AG04450 (cell line): ENCODE measurements at regions not wholly inside any gene's neighbourhood (a gene's known extent, or its start where the extent isn't known, plus 50 kb on each side); places are given as distances from the start of the nearest gene placed in this dataset.

Experiments
- CTCF ChIA-PET: fragments of 300-600, 350-600 bp; formaldehyde crosslinking; extraction: SDS; loops from one replicate; lab custom pipeline; 2022; ENCODE audit warnings: antibody characterized with exemption, inconsistent platforms; lab: Charles Lee
- POLR2A ChIA-PET: fragments of 350-600 bp; formaldehyde crosslinking; extraction: SDS; loops from one replicate; lab custom pipeline; 2021; ENCODE audit warnings: antibody characterized with exemption, inconsistent platforms; lab: Yijun Ruan, JAX
- DNase-seq: peaks from one replicate; pipeline ENCODE4 v3.0.0-alpha.2; 2011; ENCODE audit warnings: low read depth, low spot score
- H3K27ac ChIP-seq: one replicate; pipeline ENCODE4 v1.5.1; 2012; ENCODE audit warnings: low read depth, low read length, control low read depth
- H3K27me3 ChIP-seq: one replicate; pipeline ENCODE4 v1.6.0; 2012; ENCODE audit warnings: low read length; ENCODE audit not compliant: control insufficient read depth, insufficient read depth
- H3K4me3 ChIP-seq: 2 replicates; pipeline ENCODE4 v1.5.1; 2011; ENCODE audit warnings: mild to moderate bottlenecking, low read depth, low read length, control low read depth
- H3K9me3 ChIP-seq: 2 replicates; pipeline ENCODE4 v1.5.1; 2012; ENCODE audit warnings: low read length; ENCODE audit not compliant: control insufficient read depth, insufficient read depth
- CTCF ChIP-seq: IDR thresholded peaks from 2 replicates; pipeline ENCODE4 v1.5.1; 2011; ENCODE audit warnings: low read depth, low read length, control low read depth, inconsistent platforms

DNA sequence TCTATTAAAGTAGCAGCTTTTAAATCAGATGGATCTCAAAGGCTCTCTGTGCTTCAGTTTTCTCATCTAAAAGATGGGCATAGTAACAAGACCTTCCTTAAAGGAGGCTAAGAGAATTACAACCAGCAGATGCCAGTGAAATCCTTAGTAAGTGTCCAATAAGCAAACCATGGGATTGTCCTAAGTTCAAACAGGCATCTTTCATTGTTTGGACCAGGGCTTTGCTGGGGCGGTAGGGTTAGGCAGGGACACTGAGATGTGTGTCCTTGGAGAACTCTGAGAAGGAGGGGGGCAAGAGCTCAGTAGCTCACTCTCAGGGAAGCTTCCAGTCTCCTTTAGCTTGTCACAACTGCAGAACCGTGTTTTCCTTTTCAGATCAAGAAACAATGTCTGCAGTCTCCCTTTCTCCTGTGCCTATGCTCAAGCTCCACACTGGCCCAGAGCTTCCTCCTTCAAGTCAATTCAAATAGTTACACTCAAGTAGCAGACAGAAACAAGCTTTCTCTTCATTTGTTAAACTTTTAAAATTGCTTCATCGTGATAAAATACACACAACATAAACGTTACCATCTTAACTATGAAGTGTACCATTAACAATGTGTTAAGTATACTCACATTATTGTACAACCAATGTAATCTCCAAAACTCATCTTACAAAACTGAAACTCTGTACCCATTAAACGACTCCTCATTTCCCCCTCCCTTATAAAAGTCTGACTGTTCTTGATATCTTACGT is 216.2 kb downstream of the PIK3R1 start:
- H3K9me3 ChIP-seq = peaks cover 2% of the 10 kb centered on the region; the same call in 1 of the 2 replicates
- no peak for DNase-seq
- ChIA-PET CTCF (interaction anchor here (1.0 to 1.9 kb wide), 2 partner anchors 54 to 145 kb away, joined by 3 to 4 read pairs; no protein-coding TSS in a partner anchor), POLR2A (no interaction called here)
- no peak for TF ChIP-seq CTCF
- no peaks in the 10 kb centered on the region for H3K27me3 ChIP-seq
- H3K27ac ChIP-seq = no peak overlapping the region
- H3K4me3 ChIP-seq = no peak overlapping the region

DNA sequence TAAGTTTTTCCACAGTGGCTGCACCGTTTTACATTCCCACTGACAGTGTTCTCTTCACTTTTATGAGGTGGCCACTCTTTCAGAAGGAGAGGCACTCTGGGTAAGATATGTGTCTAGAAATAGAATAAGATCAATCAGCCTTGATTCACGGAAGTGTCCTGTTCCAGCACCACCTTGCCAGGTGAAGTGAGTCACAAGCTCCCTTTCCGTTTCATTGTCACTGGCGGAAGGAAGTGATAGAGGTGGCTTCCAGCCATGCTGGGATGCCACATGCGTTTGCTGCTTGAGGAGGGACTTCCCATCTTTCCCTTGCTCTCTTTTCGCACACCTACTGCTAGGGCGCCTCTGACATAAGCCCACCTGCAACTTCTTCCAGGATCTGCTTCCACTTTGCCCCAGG is 217.1 kb downstream of the PIK3R1 start:
- TF ChIP-seq CTCF = no peak
- Histone ChIP-seq H3K9me3 (peaks cover 2% of the 10 kb centered on the region; the same call in 1 of the 2 replicates), H3K4me3 (no peak overlapping the region), H3K27ac (no peak overlapping the region), H3K27me3 (no peaks in the 10 kb centered on the region)
- ChIA-PET POLR2A (no interaction called here), CTCF (interaction anchor here (1.9 kb wide), 1 partner anchor 146 kb away, joined by 4 read pairs; no protein-coding TSS in a partner anchor)
- no peak for DNase-seq

- CTCF ChIA-PET = no interaction called here
- no peak overlapping the region for H3K4me3 ChIP-seq
- POLR2A ChIA-PET = interaction anchor here (0.6 kb wide), 1 partner anchor 246 kb away, joined by 3 read pairs; no protein-coding TSS in a partner anchor
- H3K27ac ChIP-seq = peak overlapping the region; percentile 91
- DNase-seq = no peak
- H3K27me3 ChIP-seq = no peaks in the 10 kb centered on the region
- no peak for TF ChIP-seq CTCF
- peaks cover 2% of the 10 kb centered on the region; the same call in 1 of the 2 replicates for H3K9me3 ChIP-seq
Observed at GRCh38 chr5:68433526-68433922, 218.0 kb downstream of the PIK3R1 start.

GRCh38 chr5:68433923-68434879 is 218.6 kb downstream of the PIK3R1 start:
- CTCF ChIA-PET = interaction anchor here (0.7 kb wide), 1 partner anchor 148 kb away, joined by 3 read pairs; no protein-coding TSS in a partner anchor
- peak; percentile 81 for DNase-seq
- Histone ChIP-seq H3K27me3 (no peaks in the 10 kb centered on the region), H3K27ac (peak overlapping the region; percentile 91), H3K4me3 (no peak overlapping the region), H3K9me3 (peaks cover 2% of the 10 kb centered on the region; the same call in 1 of the 2 replicates)
- POLR2A ChIA-PET = interaction anchor here (0.6 kb wide), 1 partner anchor 245 kb away, joined by 3 read pairs; no protein-coding TSS in a partner anchor
- no peak for TF ChIP-seq CTCF
